HAP-1 (cell line): ENCODE measurements at regions not wholly inside any gene's neighbourhood (a gene's known extent, or its start where the extent isn't known, plus 50 kb on each side); places are given as distances from the start of the nearest gene placed in this dataset.

Source experiments
- DNase-seq, 2 experiments: peaks; one replicate each; pipeline ENCODE4 v3.0.0-alpha.2; 2016 to 2020; ENCODE audit warnings: low spot score in 2 of 2
- H3K27me3 ChIP-seq: fragments of 250-450 bp; sonication (Bioruptor Pico); 2 replicates; pipeline ENCODE4 v1.5.1; 2020; ENCODE audit warnings: low read depth, mild to moderate bottlenecking, moderate library complexity
- H3K36me3 ChIP-seq: fragments of 250-450 bp; sonication (Bioruptor Pico); replicated peaks from 2 replicates; pipeline ENCODE4 v1.5.1; 2020; ENCODE audit warnings: mild to moderate bottlenecking
- H3K4me1 ChIP-seq: fragments of 250-450 bp; sonication (Bioruptor Pico); 2 replicates; pipeline ENCODE4 v1.5.1; 2020; ENCODE audit warnings: mild to moderate bottlenecking
- H3K4me3 ChIP-seq: fragments of 250-450 bp; sonication (Bioruptor Pico); 2 replicates; pipeline ENCODE4 v1.5.1; 2020; ENCODE audit warnings: mild to moderate bottlenecking, moderate library complexity
- H3K9me3 ChIP-seq: fragments of 250-450 bp; sonication (Bioruptor Pico); 2 replicates; pipeline ENCODE4 v1.5.1; 2020; ENCODE audit warnings: mild to moderate bottlenecking, moderate library complexity
- in situ Hi-C: fragments of 300-500 bp; cut with MboI; formaldehyde crosslinking; loops from 3 replicates; pipeline ENCODE4 v1.14.3; 2020; ENCODE audit warnings: low sequenced_read_pairs, inconsistent platforms, mixed read lengths

- no peak for DNase-seq
- H3K4me1 ChIP-seq = no peaks in the 10 kb centered on the region
- H3K36me3 ChIP-seq = no peaks in the 10 kb centered on the region
- in situ Hi-C loops = no loop called here
- H3K4me3 ChIP-seq = no peak overlapping the region
- H3K27me3 ChIP-seq = no peaks in the 10 kb centered on the region
- no peaks in the 10 kb centered on the region for H3K9me3 ChIP-seq
Observed at GRCh38 chr6:8655670-8656454, 220.5 kb upstream of the SLC35B3 start.

GRCh38 chr6:8652710-8653109 is 217.4 kb upstream of the SLC35B3 start:
- Histone ChIP-seq H3K4me3 (no peak overlapping the region), H3K27me3 (no peaks in the 10 kb centered on the region), H3K36me3 (no peaks in the 10 kb centered on the region), H3K4me1 (no peaks in the 10 kb centered on the region), H3K9me3 (no peaks in the 10 kb centered on the region)
- in situ Hi-C loops = no loop called here
- no peak for DNase-seq

- H3K36me3 ChIP-seq = no peaks in the 10 kb centered on the region
- no peak for DNase-seq
- no peaks in the 10 kb centered on the region for H3K9me3 ChIP-seq
- in situ Hi-C loops = no loop called here
- H3K4me1 ChIP-seq = no peaks in the 10 kb centered on the region
- no peak overlapping the region for H3K4me3 ChIP-seq
- no peaks in the 10 kb centered on the region for H3K27me3 ChIP-seq
Observed at GRCh38 chr6:8651998-8652397, 216.7 kb upstream of the SLC35B3 start.

- Histone ChIP-seq H3K36me3 (no peaks in the 10 kb centered on the region), H3K9me3 (no peaks in the 10 kb centered on the region), H3K4me3 (no peak overlapping the region), H3K27me3 (no peaks in the 10 kb centered on the region), H3K4me1 (no peaks in the 10 kb centered on the region)
- in situ Hi-C loops = no loop called here
- DNase-seq = no peak
Observed at GRCh38 chr6:8645212-8645611, 209.9 kb upstream of the SLC35B3 start.

GRCh38 chr6:8644306-8644705 is 209.0 kb upstream of the SLC35B3 start:
- no peak for DNase-seq
- Histone ChIP-seq H3K36me3 (no peaks in the 10 kb centered on the region), H3K4me3 (no peak overlapping the region), H3K4me1 (no peaks in the 10 kb centered on the region), H3K9me3 (no peaks in the 10 kb centered on the region), H3K27me3 (no peaks in the 10 kb centered on the region)
- in situ Hi-C loops = no loop called here

GRCh38 chr6:8642854-8643253 is 207.5 kb upstream of the SLC35B3 start:
- Histone ChIP-seq H3K4me1 (no peaks in the 10 kb centered on the region), H3K36me3 (no peaks in the 10 kb centered on the region), H3K9me3 (no peaks in the 10 kb centered on the region), H3K4me3 (no peak overlapping the region), H3K27me3 (no peaks in the 10 kb centered on the region)
- no peak for DNase-seq
- in situ Hi-C loops = no loop called here

- in situ Hi-C loops = no loop called here
- H3K4me3 ChIP-seq = no peak overlapping the region
- no peaks in the 10 kb centered on the region for H3K4me1 ChIP-seq
- H3K27me3 ChIP-seq = no peaks in the 10 kb centered on the region
- no peak for DNase-seq
- H3K36me3 ChIP-seq = no peaks in the 10 kb centered on the region
- no peaks in the 10 kb centered on the region for H3K9me3 ChIP-seq
Observed at GRCh38 chr6:8642131-8642530, 206.8 kb upstream of the SLC35B3 start.

- Histone ChIP-seq H3K4me3 (no peak overlapping the region), H3K36me3 (no peaks in the 10 kb centered on the region), H3K9me3 (no peaks in the 10 kb centered on the region), H3K4me1 (no peaks in the 10 kb centered on the region), H3K27me3 (no peaks in the 10 kb centered on the region)
- DNase-seq = no peak
- in situ Hi-C loops = no loop called here
Observed at GRCh38 chr6:8639928-8640649, 204.7 kb upstream of the SLC35B3 start.

GRCh38 chr6:8637896-8638597 is 202.7 kb upstream of the SLC35B3 start:
- Histone ChIP-seq H3K4me1 (no peaks in the 10 kb centered on the region), H3K27me3 (no peaks in the 10 kb centered on the region), H3K9me3 (no peaks in the 10 kb centered on the region), H3K36me3 (no peaks in the 10 kb centered on the region), H3K4me3 (no peak overlapping the region)
- in situ Hi-C loops = no loop called here
- DNase-seq = no peak

GRCh38 chr6:8633762-8634161 is 198.4 kb upstream of the SLC35B3 start:
- in situ Hi-C loops = no loop called here
- H3K4me1 ChIP-seq = no peaks in the 10 kb centered on the region
- H3K27me3 ChIP-seq = no peaks in the 10 kb centered on the region
- H3K9me3 ChIP-seq = no peaks in the 10 kb centered on the region
- H3K4me3 ChIP-seq = no peak overlapping the region
- no peaks in the 10 kb centered on the region for H3K36me3 ChIP-seq
- no peak for DNase-seq

- Histone ChIP-seq H3K9me3 (no peaks in the 10 kb centered on the region), H3K4me3 (no peak overlapping the region), H3K4me1 (no peaks in the 10 kb centered on the region), H3K36me3 (no peaks in the 10 kb centered on the region), H3K27me3 (no peaks in the 10 kb centered on the region)
- no peak for DNase-seq
- in situ Hi-C loops = no loop called here
Observed at GRCh38 chr6:8628736-8629135, 193.4 kb upstream of the SLC35B3 start.

- Histone ChIP-seq H3K4me3 (no peak overlapping the region), H3K36me3 (no peaks in the 10 kb centered on the region), H3K4me1 (no peaks in the 10 kb centered on the region), H3K27me3 (no peaks in the 10 kb centered on the region), H3K9me3 (no peaks in the 10 kb centered on the region)
- no peak for DNase-seq
- in situ Hi-C loops = no loop called here
Observed at GRCh38 chr6:8628063-8628462, 192.7 kb upstream of the SLC35B3 start.

GRCh38 chr6:8627085-8627861 is 191.9 kb upstream of the SLC35B3 start:
- H3K36me3 ChIP-seq = no peaks in the 10 kb centered on the region
- DNase-seq = no peak
- no peaks in the 10 kb centered on the region for H3K4me1 ChIP-seq
- no peaks in the 10 kb centered on the region for H3K9me3 ChIP-seq
- no peaks in the 10 kb centered on the region for H3K27me3 ChIP-seq
- in situ Hi-C loops = no loop called here
- H3K4me3 ChIP-seq = no peak overlapping the region
